Cardiac fibroblast (primary cell): ENCODE measurements at regions not wholly inside any gene's neighbourhood (a gene's known extent, or its start where the extent isn't known, plus 50 kb on each side); places are given as distances from the start of the nearest gene placed in this dataset.

Experiments used
- DNase-seq, 2 donors: peaks; one replicate each; pipeline versions ENCODE4 v3.0.0 to v3.0.0-alpha.2; 2010; ENCODE audit warnings: low read depth in 2 of 2
- H3K4me3 ChIP-seq, 2 donors: replicated peaks in 1 of 2; 1 replicate in 1 of 2; 2 replicates in 1 of 2; pipeline ENCODE4 v1.5.1; 2011; ENCODE audit warnings: low read depth in 2 of 2, low read length in 2 of 2, mild to moderate bottlenecking in 2 of 2, moderate library complexity in 1 of 2
- TF ChIP-seq, protein P1 (sequence below): IDR thresholded peaks from one replicate; pipeline ENCODE4 v1.5.1; 2011; ENCODE audit warnings: low read depth, mild to moderate bottlenecking, low read length, inconsistent platforms

DNA sequence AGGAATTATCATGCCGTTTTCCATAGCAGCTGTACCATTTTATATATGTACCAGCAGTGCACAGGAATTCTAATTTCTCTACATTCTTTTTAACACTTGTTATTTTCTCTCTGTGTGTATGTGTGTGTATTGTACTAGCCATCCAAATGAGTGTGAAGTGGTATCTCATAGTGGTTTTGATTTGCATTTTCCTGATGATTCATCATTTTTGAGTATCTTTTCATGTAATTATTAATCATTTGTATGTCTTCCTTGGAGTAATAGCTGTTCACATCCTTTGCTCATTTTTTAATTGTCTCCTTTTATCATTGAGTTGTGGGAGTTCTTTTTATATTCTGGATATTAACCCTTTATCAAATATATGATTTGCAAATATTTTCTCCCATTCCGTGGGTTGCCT is 95.6 kb upstream of the MANSC4 start:
- TF ChIP-seq, protein P1, sequence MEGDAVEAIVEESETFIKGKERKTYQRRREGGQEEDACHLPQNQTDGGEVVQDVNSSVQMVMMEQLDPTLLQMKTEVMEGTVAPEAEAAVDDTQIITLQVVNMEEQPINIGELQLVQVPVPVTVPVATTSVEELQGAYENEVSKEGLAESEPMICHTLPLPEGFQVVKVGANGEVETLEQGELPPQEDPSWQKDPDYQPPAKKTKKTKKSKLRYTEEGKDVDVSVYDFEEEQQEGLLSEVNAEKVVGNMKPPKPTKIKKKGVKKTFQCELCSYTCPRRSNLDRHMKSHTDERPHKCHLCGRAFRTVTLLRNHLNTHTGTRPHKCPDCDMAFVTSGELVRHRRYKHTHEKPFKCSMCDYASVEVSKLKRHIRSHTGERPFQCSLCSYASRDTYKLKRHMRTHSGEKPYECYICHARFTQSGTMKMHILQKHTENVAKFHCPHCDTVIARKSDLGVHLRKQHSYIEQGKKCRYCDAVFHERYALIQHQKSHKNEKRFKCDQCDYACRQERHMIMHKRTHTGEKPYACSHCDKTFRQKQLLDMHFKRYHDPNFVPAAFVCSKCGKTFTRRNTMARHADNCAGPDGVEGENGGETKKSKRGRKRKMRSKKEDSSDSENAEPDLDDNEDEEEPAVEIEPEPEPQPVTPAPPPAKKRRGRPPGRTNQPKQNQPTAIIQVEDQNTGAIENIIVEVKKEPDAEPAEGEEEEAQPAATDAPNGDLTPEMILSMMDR: no peak
- no peak overlapping the region for H3K4me3 ChIP-seq
- DNase-seq: no peak

DNA sequence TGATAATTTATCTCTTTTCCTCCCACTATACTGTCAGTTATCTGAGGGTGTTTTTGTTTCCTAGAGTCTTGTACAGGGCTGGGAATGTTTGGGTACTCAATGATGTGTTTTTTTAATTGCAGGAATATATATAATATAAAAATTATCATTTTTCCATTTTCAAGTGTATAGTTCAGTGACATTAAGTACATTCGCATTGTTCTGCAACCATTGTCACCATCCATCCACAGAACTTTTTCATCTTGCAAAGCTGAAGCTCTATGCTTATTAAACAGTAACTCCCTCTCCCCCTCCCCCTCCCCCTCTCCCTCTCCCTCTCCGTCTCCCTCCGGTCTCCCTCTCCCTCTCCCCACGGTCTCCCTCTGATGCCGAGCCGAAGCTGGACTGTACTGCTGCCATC is 93.0 kb upstream of the MANSC4 start:
- DNase-seq: no peak
- H3K4me3 ChIP-seq: no peak overlapping the region
- TF ChIP-seq, protein P1: no peak

DNA sequence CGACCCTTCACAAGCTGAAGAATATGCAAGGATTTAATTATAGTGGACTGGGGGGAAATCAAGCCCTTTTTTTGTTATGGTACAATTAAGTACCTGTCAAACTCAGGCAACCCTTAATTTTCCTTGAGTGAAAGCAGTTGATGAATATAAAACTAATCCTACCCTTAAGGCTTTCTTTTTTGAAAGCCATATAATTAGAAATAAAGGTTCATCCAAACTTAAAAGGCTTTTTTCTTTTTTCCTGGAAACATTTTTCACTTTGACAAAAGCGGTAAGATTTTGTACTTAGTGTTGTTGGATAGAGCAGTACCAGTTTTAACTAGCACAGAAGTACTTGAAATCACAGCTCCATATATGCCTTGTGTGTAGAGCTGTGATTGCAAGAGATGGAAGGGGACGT is 91.9 kb upstream of the MANSC4 start:
- TF ChIP-seq, protein P1: no peak
- no peak for DNase-seq
- H3K4me3 ChIP-seq: no peak overlapping the region

DNA sequence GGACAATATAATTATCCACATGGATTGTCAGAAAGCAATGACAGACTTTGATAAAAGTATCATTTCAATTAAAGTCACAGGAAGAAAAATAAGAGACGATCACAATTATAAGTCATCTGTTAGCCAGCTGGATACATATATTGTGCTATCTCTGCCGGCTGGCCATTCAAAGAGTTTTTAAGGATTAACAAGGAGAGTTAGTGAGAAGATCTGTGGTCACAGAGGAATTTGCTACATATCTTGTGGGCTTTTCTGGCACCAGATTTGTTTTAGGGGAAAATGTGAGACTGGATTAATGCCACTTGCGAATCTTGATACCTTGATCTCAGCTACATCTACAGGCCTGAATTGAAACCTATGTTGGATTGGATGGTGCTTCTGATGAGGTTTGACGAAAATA is 90.9 kb upstream of the MANSC4 start:
- TF ChIP-seq, protein P1: no peak
- H3K4me3 ChIP-seq: no peak overlapping the region
- peak; percentile 43 to 55 for DNase-seq

DNA sequence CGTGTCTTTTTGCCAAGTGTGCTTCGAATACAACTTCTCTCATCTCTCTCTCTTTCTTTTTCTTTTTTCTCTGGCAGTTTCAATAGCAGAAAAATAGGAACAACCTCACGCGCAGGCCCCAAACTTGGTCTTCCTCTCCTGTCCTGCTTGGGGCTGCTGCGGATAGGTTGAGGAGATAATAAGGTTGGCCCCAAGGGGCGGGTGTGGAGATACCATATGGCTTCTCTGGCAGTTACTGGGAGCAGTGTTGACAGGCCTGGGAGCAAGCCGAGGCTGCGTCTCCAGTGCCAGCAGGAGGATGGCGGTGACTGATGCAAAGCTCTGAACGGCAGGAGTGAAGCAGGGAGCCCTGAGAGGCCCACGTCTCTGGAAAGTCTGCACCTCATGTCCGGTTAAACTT is 89.5 kb upstream of the MANSC4 start:
- TF ChIP-seq, protein P1: no peak
- peak in 1 of 2 donors; percentile 60 for DNase-seq
- H3K4me3 ChIP-seq: no peak overlapping the region

DNA sequence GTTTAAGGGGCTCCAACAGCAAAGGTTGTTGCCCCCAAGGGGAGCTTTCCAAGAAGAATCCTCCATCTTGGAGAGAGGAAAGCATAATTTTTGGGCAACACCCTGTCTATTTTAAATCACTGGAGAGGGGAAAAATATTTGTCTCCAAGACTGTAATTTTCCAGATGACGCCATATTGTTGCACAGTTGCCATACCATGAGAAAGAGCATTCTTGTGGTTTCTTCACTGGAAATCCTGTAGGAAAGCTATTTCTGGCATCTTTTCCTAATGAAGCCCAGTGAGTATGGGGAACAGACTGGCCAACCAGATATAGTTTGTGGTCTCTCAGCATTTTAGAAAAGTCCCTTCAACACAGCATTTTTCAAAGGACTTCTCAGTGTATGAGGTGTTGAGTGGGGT is 88.1 kb upstream of the MANSC4 start:
- H3K4me3 ChIP-seq: no peak overlapping the region
- TF ChIP-seq, protein P1: no peak
- peak; percentile 78 to 89 for DNase-seq

DNA sequence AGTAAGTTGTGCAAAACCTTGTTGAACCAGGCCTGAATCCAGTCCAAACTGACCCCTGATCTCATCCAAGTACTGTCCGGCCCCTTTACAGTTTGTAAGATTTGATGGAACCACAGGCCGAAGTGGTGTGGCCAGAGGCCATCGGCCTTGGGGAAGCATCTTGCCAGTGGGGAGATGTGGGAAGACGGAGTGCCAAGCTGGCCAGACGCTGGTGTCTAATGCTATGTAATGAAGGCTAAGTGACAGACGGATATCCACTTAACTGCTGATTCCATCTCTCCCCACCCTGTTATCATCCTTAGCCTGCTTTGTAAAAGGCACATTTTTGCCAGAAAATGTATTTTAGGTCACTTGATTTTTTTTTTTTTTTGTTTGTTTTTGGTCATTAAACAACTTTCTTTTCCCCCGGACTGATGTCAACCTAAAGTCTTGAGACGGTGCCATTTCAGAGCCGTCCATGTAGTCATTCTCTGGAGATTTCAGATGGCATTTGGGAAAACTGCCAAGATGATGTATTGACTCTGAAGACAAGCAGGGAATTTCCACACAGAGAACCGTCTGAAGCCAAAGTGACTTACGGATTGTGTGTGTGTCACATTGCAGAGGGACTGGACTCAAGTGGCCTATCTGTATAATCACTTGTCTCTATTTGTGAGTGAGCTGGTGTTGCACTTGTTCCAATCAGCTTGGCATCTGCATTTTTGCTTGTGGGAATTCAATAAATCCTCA is 86.5 kb upstream of the MANSC4 start:
- no peak overlapping the region for H3K4me3 ChIP-seq
- TF ChIP-seq, protein P1: no peak
- DNase-seq: peak; percentile 40 to 88
